ENCODE measurements at regions not wholly inside any gene's neighbourhood (a gene's known extent, or its start where the extent isn't known, plus 50 kb on each side); places are given as distances from the start of the nearest gene placed in this dataset.

GRCh38 chr5:166329149-166329800, 1962.2 kb upstream of the WWC1 start:
- no peaks in the 10 kb centered on the region for H3K36me3 ChIP-seq
- ATAC-seq (no peak), DNase-seq (no peak)
- no peaks in the 10 kb centered on the region for H3K9me3 ChIP-seq
- H3K4me3 ChIP-seq, result no peak overlapping the region
- H3K27me3 ChIP-seq, result no peaks in the 10 kb centered on the region
- no peaks in the 10 kb centered on the region for H3K4me1 ChIP-seq
- in situ Hi-C loops (cut with MboI; ENCODE audit: low sequenced_read_pairs in 4 of 4) (no loop called here), intact Hi-C loops (cut with DNase I; ENCODE audit: low total_unique reads) (no loop called here)
- no peak overlapping the region for H3K27ac ChIP-seq
- no peak for TF ChIP-seq POLR2A (IDR thresholded peaks at IDR 0.05)
- no peak for TF ChIP-seq CTCF (IDR thresholded peaks at IDR 0.05 in 4 of 5, conservative IDR thresholded peaks at IDR 0.05 in 1 of 5)

GRCh38 chr5:166330036-166330435, 1961.4 kb upstream of the WWC1 start:
- DNase-seq (no peak), ATAC-seq (no peak)
- intact Hi-C loops (cut with DNase I; ENCODE audit: low total_unique reads) (no loop called here), in situ Hi-C loops (cut with MboI; ENCODE audit: low sequenced_read_pairs in 4 of 4) (no loop called here)
- TF ChIP-seq CTCF (IDR thresholded peaks at IDR 0.05 in 4 of 5, conservative IDR thresholded peaks at IDR 0.05 in 1 of 5) (no peak), POLR2A (IDR thresholded peaks at IDR 0.05) (no peak)
- H3K4me1 ChIP-seq, result no peaks in the 10 kb centered on the region
- no peaks in the 10 kb centered on the region for H3K36me3 ChIP-seq
- no peaks in the 10 kb centered on the region for H3K9me3 ChIP-seq
- no peaks in the 10 kb centered on the region for H3K27me3 ChIP-seq
- H3K4me3 ChIP-seq, result no peak overlapping the region
- H3K27ac ChIP-seq, result no peak overlapping the region

- no peak for TF ChIP-seq CTCF (IDR thresholded peaks at IDR 0.05 in 4 of 5, conservative IDR thresholded peaks at IDR 0.05 in 1 of 5)
- no peak for TF ChIP-seq POLR2A (IDR thresholded peaks at IDR 0.05)
- intact Hi-C loops (cut with DNase I; ENCODE audit: low total_unique reads) (no loop called here), in situ Hi-C loops (cut with MboI; ENCODE audit: low sequenced_read_pairs in 4 of 4) (no loop called here)
- ATAC-seq (no peak), DNase-seq (no peak)
- Histone ChIP-seq H3K4me1 (no peaks in the 10 kb centered on the region), H3K4me3 (no peak overlapping the region), H3K27me3 (no peaks in the 10 kb centered on the region), H3K9me3 (no peaks in the 10 kb centered on the region), H3K36me3 (no peaks in the 10 kb centered on the region), H3K27ac (no peak overlapping the region)
These were observed 1959.9 kb upstream of the WWC1 start for GRCh38 chr5:166331521-166331920.

- H3K36me3 ChIP-seq, result no peaks in the 10 kb centered on the region
- H3K27ac ChIP-seq, result no peak overlapping the region
- TF ChIP-seq CTCF (IDR thresholded peaks at IDR 0.05 in 4 of 5, conservative IDR thresholded peaks at IDR 0.05 in 1 of 5) (no peak), POLR2A (IDR thresholded peaks at IDR 0.05) (no peak)
- no peak for DNase-seq
- in situ Hi-C loops (cut with MboI; ENCODE audit: low sequenced_read_pairs in 4 of 4) (no loop called here), intact Hi-C loops (cut with DNase I; ENCODE audit: low total_unique reads) (no loop called here)
- H3K4me1 ChIP-seq, result no peaks in the 10 kb centered on the region
- H3K9me3 ChIP-seq, result no peaks in the 10 kb centered on the region
- H3K27me3 ChIP-seq, result no peaks in the 10 kb centered on the region
- H3K4me3 ChIP-seq, result no peak overlapping the region
- ATAC-seq, result no peak
These were observed 1952.6 kb upstream of the WWC1 start for GRCh38 chr5:166338801-166339200.

GRCh38 chr5:166340039-166340438, 1951.4 kb upstream of the WWC1 start:
- ATAC-seq (no peak), DNase-seq (no peak)
- in situ Hi-C loops (cut with MboI; ENCODE audit: low sequenced_read_pairs in 4 of 4) (no loop called here), intact Hi-C loops (cut with DNase I; ENCODE audit: low total_unique reads) (no loop called here)
- no peak for TF ChIP-seq POLR2A (IDR thresholded peaks at IDR 0.05)
- TF ChIP-seq CTCF (IDR thresholded peaks at IDR 0.05 in 4 of 5, conservative IDR thresholded peaks at IDR 0.05 in 1 of 5), result no peak
- Histone ChIP-seq H3K4me1 (no peaks in the 10 kb centered on the region), H3K4me3 (no peak overlapping the region), H3K27ac (no peak overlapping the region), H3K36me3 (no peaks in the 10 kb centered on the region), H3K27me3 (no peaks in the 10 kb centered on the region), H3K9me3 (no peaks in the 10 kb centered on the region)

Data from gastrocnemius medialis (tissue), 4 donors.